ENCODE measurements at regions not wholly inside any gene's neighbourhood (a gene's known extent, or its start where the extent isn't known, plus 50 kb on each side); places are given as distances from the start of the nearest gene placed in this dataset.

DNA sequence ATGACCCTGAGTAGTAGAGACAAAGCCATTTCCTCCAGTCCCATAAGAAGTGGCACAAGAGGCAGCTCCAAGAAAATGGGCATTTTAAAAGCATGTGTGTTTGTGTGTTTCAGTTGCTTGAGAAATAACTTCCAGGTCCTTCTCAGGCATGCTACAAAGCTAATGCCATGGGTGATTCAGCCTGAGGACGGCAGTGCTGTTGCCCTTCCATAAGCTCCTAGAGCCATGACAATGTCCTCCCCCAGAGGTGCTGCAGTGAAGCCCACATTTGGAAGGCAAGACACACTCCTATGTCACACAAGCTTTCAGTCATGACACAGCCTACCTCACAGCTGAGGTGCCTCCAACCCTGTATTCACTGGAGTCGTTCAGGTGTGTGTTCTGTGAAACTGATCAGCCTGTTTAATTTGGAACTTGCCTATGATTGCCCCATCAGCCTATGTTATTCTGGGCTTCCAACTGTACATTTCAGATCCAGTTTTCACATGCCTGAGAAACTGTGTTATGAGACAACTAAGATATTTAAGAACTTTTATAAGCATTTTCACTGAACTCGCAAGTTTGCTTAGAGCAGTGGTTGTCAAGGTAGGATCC, 213.6 kb downstream of the FOXO1 start:
- Histone ChIP-seq H3K4me1 (ENCODE audit: control insufficient read depth in 1 of 2, insufficient read depth in 1 of 2, low read depth in 1 of 2, low read length in 1 of 2) (no peaks in the 10 kb centered on the region), H3K27ac (no peak overlapping the region), H3K36me3 (no peaks in the 10 kb centered on the region), H3K27me3 (no peaks in the 10 kb centered on the region), H3K9me3 (no peaks in the 10 kb centered on the region), H3K4me3 (ENCODE audit: low read depth in 1 of 2, low read length in 1 of 2) (no peak overlapping the region)
- TF ChIP-seq, protein P1, sequence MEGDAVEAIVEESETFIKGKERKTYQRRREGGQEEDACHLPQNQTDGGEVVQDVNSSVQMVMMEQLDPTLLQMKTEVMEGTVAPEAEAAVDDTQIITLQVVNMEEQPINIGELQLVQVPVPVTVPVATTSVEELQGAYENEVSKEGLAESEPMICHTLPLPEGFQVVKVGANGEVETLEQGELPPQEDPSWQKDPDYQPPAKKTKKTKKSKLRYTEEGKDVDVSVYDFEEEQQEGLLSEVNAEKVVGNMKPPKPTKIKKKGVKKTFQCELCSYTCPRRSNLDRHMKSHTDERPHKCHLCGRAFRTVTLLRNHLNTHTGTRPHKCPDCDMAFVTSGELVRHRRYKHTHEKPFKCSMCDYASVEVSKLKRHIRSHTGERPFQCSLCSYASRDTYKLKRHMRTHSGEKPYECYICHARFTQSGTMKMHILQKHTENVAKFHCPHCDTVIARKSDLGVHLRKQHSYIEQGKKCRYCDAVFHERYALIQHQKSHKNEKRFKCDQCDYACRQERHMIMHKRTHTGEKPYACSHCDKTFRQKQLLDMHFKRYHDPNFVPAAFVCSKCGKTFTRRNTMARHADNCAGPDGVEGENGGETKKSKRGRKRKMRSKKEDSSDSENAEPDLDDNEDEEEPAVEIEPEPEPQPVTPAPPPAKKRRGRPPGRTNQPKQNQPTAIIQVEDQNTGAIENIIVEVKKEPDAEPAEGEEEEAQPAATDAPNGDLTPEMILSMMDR (IDR thresholded peaks at IDR 0.05) = no peak

DNA sequence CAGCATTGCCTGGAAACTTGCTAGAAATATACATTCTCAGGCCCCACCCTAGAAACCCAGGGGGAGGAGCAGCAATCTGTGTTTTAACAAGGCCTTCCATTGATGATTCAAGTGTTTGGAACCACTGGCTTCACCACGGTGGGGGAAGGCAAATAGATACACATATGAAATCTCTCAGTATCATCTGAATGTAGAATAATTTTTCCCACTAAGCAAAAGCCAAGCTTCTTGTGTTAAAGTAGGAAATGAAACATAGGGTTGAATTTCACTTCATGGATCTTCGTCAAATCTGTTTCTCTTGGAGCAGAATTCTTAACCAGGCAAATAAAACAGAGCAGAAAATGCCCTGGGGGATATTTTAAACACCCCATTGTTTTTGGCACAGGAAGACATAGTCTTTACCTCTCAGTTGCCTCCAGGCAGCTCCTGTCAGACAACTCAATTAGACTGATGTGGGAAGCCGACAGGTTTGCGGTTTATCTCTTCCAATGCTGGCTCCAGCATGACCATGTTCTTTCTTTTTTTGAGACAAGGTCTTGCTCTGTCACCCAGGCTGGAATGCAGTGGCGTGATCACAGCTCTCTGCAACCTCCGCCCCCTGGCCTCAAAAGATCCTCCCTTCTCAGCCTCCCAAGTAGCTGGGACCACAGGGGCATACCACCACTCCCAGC, 213.0 kb downstream of the FOXO1 start:
- Histone ChIP-seq H3K27me3 (no peaks in the 10 kb centered on the region), H3K4me1 (ENCODE audit: control insufficient read depth in 1 of 2, insufficient read depth in 1 of 2, low read depth in 1 of 2, low read length in 1 of 2) (no peaks in the 10 kb centered on the region), H3K9me3 (no peaks in the 10 kb centered on the region), H3K27ac (no peak overlapping the region), H3K36me3 (no peaks in the 10 kb centered on the region), H3K4me3 (ENCODE audit: low read depth in 1 of 2, low read length in 1 of 2) (no peak overlapping the region)
- TF ChIP-seq, protein P1 (IDR thresholded peaks at IDR 0.05) = no peak

DNA sequence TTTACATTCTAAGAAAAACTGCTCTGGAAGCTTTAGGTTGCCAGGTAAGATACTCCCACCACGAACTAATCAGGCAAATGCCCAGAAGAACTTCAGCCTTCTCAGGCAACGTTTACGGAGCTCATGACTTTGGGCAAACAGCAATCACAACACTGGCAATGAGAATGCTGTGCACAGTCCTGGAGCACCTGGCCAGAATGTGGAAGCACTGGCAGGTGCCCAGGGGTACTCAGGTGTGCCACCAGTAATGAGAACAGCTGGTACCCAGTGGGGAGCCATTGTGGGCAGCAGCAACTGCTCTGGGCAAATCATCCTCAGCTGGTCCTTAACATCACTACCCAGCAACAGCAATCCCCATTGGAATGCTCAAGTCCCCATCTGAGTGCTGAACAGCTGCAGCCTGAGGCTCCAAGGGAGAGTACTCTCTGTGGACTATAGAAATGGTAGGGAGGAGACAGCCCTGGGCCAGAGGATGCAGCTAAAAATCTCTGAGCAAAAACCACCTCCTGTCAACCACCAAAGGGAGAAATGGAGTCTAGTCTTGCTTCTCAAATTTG, 210.0 kb downstream of the FOXO1 start:
- no peaks in the 10 kb centered on the region for H3K27me3 ChIP-seq
- H3K4me3 ChIP-seq (ENCODE audit: low read depth in 1 of 2, low read length in 1 of 2) = no peak overlapping the region
- H3K4me1 ChIP-seq (ENCODE audit: control insufficient read depth in 1 of 2, insufficient read depth in 1 of 2, low read depth in 1 of 2, low read length in 1 of 2) = no peaks in the 10 kb centered on the region
- H3K36me3 ChIP-seq = no peaks in the 10 kb centered on the region
- TF ChIP-seq, protein P1 (IDR thresholded peaks at IDR 0.05) = no peak
- H3K9me3 ChIP-seq = no peaks in the 10 kb centered on the region
- H3K27ac ChIP-seq = no peak overlapping the region

DNA sequence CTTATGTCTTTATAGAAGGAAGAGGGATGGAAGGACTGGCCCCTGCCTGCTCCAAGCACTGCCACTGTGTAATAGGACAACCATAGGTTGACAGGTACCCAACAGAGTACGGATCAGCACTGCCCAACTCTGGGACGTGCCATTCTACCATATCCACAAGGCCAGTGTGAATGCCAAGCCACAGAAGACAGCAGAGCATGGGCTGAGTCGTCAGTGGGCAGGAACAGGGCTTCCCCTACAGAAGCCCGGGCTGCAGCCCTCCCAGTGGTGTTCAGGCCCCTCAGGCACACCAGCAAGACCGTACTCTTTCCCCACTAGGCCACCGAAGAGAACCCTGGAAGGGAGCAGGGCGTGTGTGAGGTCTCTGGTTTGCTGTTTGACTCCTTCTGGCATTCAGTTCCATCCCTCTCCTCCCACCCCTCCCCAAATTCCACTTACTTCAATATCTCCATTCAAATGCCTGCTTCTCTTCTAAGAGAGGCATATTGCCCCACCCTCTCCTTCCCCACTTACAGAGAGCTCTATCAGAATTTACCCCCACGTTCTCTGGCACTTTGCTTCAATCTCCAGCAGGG, 209.4 kb downstream of the FOXO1 start:
- no peaks in the 10 kb centered on the region for H3K9me3 ChIP-seq
- TF ChIP-seq, protein P1 (IDR thresholded peaks at IDR 0.05) = no peak

DNA sequence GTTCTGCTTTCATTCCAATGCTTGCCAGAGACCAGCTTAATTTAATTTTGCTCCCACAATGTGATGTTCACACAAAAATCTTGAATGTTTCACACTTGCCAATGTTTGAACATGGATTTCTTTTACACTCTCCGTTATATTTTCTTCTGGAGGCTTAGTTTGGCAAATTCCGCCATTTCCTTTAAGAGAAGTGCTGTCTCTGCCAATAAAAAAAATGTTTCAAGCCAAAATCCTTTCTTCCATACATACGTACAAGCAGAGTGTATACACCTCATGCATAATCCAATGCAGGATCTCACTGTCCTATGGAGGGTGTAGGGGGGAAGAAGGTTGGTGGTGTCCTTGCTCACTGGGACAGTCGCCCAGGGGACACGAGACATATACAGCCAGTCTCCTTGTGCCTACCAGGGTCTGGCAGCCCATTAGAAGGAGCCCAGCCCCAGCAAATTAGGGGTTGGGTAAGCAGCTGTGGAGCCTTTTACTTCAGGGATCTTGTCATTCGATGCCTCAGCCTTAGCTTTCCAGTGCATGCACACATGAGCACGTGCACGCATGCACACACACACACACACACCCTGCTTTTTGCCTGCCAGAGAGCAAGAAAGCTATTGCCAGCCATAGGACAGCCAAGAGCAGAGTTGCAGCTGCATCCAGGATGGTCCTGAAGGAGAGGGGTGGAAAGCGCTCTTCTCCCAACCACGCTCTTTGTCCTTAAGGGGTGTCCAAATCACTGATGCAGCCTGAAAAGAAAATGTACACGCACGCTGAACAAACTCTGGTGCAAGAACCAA, 208.3 kb downstream of the FOXO1 start:
- no peaks in the 10 kb centered on the region for H3K9me3 ChIP-seq
- H3K36me3 ChIP-seq = no peaks in the 10 kb centered on the region
- H3K4me1 ChIP-seq (ENCODE audit: control insufficient read depth in 1 of 2, insufficient read depth in 1 of 2, low read depth in 1 of 2, low read length in 1 of 2) = no peaks in the 10 kb centered on the region
- no peak overlapping the region for H3K27ac ChIP-seq
- TF ChIP-seq, protein P1 (IDR thresholded peaks at IDR 0.05) = no peak
- no peaks in the 10 kb centered on the region for H3K27me3 ChIP-seq
- H3K4me3 ChIP-seq (ENCODE audit: low read depth in 1 of 2, low read length in 1 of 2) = no peak overlapping the region

More for the DNA sequence above, 209.4 kb downstream of the FOXO1 start:
- no peak overlapping the region for H3K27ac ChIP-seq
- H3K4me1 ChIP-seq (ENCODE audit: control insufficient read depth in 1 of 2, insufficient read depth in 1 of 2, low read depth in 1 of 2, low read length in 1 of 2) = no peaks in the 10 kb centered on the region
- no peaks in the 10 kb centered on the region for H3K27me3 ChIP-seq
- no peaks in the 10 kb centered on the region for H3K36me3 ChIP-seq
- no peak overlapping the region for H3K4me3 ChIP-seq (ENCODE audit: low read depth in 1 of 2, low read length in 1 of 2)
